ENCODE measurements at regions not wholly inside any gene's neighbourhood (a gene's known extent, or its start where the extent isn't known, plus 50 kb on each side); places are given as distances from the start of the nearest gene placed in this dataset.

- no peak for TF ChIP-seq CTCF (conservative IDR thresholded peaks at IDR 0.05; ENCODE audit: low read depth, low read length)
- TF ChIP-seq EZH2 (IDR thresholded peaks at IDR 0.05; ENCODE audit: borderline replicate concordance, low read depth, low read length, poor library complexity, severe bottlenecking), result no peak
Measured at GRCh38 chr11:105392556-105392955, 217.3 kb upstream of the GRIA4 start.

All from A673 (cell line).